ENCODE measurements at regions not wholly inside any gene's neighbourhood (a gene's known extent, or its start where the extent isn't known, plus 50 kb on each side); places are given as distances from the start of the nearest gene placed in this dataset.

DNA sequence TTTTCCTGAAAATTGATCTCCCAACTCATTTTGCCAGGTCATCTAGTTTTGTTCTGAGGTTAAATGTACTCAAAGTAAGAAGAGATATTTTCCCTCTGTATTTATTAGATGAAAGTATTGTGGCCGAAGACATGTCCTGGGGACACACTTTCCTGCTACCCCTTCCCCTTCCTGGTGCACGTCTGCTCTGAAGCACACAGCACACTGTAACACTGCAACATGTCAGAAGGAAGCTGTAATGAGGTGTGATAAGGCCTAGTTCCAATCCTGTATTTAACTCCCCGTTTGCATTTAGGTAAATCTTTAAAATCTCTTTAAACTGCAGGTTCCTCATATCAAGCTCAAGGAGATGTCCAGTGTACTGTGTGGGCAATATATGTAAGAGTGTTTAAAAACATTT is 99.4 kb downstream of the HDGFL1 start:
- intact Hi-C loops (cut with micrococcal nuclease), result no loop called here

DNA sequence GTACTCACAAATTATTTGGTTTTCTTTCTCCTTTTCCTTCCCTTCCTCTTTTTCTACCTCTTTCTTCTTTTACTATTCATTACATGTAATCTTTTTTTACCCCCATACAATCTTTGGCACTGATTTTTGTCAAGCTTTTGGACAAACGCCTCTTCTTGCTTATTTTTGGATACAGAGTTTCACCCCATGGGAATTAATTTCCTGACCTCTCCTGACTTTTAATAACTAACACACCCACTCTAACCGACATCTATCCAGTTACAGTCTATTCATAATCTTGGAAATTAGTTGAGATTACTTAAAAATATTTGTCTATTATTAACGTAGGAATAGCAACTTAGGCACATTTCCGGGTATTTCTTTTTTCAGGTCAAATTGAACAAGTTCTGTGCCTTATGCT is 101.2 kb downstream of the HDGFL1 start:
- intact Hi-C loops (cut with micrococcal nuclease), result no loop called here

DNA sequence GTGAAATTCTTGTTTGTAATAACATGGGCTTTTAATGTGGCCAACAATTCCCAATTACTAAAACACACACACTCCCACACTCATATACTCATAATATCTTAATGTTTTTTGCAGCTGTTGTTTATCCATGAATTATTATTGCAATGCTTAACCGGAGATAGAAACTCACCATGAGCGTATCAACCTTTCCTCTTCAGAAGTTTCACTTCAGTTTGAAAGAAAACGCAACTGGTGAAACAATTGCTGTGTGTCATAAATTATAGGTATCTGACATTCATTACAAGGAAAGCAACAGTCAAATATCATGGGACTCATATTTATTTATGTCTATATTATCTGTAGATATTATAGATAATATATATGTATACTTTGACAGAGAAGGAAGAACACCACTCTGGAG is 104.1 kb downstream of the HDGFL1 start:
- intact Hi-C loops (cut with micrococcal nuclease), result no loop called here

DNA sequence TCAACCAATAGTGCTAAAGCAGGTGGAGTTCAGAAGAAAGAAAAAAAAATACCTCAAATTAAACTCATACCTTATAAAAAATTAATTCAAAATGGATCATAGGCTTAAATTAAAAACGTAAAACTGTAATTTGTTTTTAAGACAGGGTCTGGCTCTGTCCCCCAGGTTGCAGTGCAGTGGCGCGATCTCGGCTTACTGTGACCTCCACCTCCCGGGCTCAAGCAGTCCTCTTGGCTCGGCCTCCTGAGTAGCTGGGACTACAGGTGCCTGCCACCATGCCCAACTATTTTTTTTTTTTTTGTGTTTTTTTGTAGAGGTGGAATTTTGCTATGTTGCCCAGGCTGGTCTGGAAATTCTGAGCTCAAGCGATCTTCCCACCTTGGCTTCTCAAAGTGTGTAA is 111.6 kb downstream of the HDGFL1 start:
- intact Hi-C loops (cut with micrococcal nuclease), result no loop called here

DNA sequence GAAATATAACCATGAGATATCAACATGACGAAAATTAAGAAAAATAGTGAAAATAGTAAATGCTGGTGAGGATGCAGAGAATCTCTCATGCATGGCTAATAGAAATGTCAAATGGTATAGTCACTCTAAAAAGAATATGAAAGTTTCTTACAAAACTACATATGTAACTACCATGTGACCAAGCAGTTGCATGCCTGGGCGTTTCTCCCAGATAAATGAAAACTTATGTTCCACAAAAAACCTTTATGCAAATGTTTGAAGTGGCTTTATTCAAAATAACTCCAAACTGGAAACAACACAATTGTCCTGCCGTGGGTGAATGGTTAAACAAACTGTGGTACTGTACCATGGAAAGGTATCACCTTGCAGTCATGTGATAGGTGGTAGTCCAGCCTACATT is 112.4 kb downstream of the HDGFL1 start:
- intact Hi-C loops (cut with micrococcal nuclease), result no loop called here

DNA sequence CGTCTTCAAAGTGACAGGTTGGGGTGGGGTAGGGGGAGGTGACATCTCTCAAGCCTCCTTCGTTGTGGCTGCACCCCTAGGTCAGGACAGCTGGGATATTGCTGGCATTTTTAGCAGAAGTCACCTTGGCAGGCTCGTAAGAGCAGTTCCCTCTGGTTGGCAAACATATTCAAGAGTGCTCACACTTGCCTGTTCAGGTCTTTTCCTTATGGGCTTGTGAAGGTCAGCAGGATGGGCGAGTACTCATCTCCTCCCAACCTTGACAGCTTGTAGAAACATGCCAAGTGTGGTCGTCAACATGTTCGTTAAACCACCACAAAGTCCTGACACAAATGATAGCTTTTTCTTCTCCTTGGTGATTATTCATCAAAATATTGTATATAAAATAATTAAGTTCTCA is 113.6 kb downstream of the HDGFL1 start:
- intact Hi-C loops (cut with micrococcal nuclease), result no loop called here

DNA sequence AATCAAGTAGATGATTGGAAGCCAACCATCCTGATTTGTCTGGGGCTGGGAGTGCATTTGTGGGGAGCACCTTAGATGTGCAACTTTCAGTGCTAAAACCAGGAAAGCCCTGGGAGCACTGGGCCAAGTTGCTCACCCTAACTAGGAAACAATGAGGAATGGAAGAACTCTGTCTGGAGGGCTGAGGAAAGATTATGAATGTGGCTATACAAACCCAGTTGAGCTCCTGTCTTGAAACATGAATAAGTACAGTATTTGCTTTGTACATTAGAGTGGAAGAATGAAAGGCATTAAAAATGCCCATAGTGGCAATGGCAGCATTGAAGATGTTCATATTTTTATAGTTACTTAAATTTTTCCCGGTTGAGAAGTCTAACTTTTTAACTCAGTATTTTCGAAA is 121.1 kb downstream of the HDGFL1 start:
- intact Hi-C loops (cut with micrococcal nuclease), result no loop called here

DNA sequence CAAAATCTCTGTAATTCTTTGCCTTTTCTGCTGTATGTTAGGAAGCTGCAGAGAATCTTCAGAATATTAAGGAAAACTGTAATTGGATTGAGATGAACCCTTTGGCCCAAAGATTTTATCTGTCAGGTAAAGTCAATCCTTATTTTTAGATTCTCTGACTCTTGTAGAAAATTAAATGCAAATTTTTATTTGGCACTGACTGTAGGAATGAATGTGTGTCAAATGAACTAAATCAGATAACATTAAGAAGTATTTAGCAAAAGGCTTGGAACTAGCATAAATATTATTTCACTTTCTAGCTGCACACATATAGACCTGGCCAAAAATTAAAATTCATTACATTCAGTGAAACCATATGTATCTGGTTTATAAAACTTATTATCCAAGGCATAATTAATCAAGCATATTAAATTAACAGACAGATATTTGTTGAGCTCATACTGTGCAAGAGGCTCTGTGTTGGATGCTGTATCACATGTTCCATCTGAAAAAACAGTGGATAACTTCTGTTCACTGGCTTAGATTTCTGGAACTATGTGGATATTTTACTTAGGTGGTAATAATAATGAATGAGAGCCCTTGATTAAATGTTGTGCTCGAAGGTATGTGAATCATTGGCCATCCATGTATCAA is 124.8 kb downstream of the HDGFL1 start:
- intact Hi-C loops (cut with micrococcal nuclease), result no loop called here

DNA sequence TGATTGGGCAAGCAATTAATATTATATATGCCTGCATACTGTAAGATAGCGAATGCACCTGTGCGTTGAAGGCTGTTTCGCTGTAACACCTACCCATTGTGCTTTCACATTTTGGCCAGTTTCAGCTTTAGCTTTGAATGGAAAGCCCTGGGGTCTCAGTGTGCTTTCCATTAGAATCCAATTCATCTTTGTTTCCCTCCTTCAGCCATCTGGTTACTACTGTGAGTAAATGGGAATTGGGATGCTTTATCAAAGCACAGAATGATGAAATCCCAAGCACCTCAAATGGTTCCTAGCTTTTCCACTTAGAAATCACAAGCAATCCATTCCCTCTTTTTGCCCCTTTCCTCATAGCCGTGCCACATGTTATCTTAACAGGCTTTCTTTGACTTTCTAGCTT is 127.1 kb downstream of the HDGFL1 start:
- intact Hi-C loops (cut with micrococcal nuclease), result no loop called here

DNA sequence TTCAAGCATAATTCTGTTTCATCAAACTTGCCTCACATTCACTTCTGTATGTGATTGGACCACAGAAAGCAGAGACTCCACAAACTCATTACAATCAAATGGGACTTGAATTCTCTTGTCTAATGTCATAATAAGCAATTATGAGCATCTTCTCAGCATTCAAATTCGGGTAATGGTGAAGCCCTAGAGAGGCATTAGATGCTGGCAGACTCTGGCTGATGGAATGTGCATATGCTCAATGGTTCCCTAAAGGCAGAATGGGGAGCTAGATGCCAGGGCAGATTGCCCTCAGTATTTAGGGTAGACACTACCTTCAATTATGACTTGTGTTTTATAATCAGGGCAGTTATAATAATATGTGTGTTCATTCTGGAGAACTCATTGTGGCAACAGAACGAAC is 127.9 kb downstream of the HDGFL1 start:
- intact Hi-C loops (cut with micrococcal nuclease), result no loop called here

DNA sequence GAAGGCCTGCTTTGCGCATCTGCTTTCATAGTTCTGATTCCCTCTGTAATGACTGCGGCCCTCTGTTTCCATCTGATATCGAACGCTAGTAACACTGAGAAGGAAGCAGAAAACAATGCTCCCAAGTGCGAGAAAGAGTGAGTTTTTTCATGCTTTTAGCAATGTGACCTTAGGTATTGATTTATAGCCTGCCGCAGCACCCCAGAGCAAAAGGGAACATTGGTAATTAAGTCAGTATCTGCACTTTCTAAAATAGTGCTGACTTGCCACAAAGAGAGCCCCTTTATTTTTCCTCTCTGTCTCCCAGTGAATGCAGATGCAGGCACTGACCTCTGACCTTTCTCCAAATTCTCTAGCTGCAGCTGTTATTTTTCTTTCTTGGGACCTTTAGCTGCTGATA is 129.8 kb downstream of the HDGFL1 start:
- intact Hi-C loops (cut with micrococcal nuclease), result no loop called here

DNA sequence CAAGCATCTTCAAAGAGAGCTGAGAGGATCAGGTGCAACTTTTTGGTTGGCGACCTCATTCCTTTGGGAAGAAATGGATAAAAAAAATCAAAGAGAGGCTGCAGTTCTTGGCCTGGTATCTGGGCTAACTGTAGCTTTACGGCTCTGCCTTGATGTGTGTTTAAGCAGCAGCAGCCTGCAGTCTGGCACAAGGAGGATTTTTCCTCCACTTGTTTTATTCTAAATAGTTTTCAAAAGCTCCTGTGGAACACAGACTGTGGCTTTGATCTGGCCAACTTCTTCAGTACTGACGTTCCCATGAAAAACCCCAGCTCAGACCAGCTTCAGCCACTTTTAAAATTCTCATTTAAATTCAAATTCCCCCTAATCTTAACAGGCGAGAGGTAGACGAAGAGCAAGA is 137.3 kb downstream of the HDGFL1 start:
- intact Hi-C loops (cut with micrococcal nuclease), result no loop called here

DNA sequence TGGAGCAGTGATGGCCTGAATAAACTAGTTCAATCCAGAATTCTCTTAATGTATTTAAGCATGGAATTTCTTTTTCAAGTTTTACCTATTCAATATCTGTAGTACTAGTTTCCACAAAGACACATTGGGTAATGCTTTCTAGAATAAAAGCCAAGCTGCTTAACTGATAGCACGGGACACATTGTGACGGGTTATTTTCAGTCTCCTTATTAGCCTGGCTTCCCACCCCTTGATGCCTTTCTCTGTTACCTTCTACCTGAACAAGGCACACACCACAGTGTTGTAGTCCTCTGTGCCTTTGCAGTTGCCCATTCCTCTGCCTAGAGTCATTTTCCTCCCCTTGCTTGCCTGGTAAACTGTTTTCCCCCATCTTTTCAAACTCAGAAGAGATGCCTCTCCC is 139.1 kb downstream of the HDGFL1 start:
- intact Hi-C loops (cut with micrococcal nuclease), result no loop called here

DNA sequence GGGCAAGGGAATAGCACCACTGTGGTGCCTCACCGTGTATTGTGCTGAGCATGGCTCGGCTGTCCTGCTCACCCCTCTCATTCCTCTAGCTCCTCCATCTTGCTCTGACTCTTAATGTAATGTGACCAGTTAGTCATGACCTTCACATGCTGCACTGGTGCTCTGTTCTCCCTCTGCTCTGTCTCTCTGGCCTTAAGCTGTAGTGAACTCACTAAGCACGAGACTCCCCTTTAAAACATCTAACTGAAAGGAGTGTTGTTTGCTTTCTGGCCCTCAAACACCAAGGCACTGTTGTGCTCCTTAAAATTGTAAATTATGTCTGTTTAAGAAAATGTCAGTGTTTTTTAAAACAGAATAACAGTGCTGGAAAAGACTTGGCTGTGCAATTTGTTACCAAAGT is 140.4 kb downstream of the HDGFL1 start:
- intact Hi-C loops (cut with micrococcal nuclease), result no loop called here

DNA sequence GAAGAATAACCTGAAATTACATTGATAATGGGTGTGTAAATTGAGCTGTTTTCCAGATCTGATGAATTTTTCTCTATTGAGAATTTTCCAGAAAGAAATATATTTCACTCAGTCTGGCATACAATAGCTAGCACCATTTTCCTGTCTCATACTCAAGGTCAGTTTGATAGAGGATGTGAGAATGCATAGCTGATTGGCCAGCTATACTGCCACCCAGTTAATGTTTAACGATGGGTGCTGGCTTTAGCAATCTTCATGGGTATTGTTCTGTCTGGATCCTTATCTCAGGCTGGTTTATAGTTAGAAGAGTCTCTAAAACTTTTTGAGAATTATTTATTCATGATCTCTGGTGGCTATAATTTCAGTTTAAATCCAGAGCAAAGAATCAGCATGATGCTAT is 147.4 kb downstream of the HDGFL1 start:
- intact Hi-C loops (cut with micrococcal nuclease), result no loop called here

DNA sequence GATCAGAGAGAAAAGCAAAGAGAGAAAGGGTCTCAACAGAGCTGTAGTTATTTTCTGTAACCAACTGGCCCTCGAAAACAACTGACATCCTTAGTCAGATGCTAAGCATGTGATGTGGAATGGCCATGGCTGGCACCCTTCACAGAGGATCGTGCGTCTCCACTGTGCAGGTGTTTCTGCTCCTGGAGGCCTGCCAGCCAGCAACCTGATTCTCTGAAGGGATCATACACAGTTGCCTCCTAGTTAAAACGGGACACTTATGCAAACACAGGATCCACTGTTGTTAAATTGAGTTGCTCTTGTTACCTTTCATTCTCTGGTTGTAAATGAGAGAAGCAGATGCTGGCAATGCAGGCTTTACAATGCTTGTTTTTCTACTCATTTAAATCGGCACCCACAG is 148.5 kb downstream of the HDGFL1 start:
- intact Hi-C loops (cut with micrococcal nuclease), result no loop called here

DNA sequence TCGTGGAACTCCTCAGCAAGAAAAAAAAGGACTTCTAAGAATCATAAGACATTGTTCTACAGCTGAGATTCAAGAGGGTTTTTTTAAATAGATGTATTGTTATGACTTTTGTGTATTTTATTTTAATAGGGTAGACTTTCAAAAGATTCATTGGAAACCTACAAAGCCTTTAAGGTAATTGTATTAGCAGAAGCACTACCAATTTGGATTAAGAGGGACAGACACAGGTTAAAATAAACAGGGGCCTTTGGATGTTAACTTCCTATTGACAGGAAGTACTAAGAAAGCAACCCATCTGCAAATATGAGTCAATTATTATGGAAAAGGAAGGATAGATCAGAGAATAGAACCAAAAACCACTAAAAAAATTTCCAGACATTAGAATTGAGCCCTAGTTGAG is 153.5 kb downstream of the HDGFL1 start:
- intact Hi-C loops (cut with micrococcal nuclease), result no loop called here

DNA sequence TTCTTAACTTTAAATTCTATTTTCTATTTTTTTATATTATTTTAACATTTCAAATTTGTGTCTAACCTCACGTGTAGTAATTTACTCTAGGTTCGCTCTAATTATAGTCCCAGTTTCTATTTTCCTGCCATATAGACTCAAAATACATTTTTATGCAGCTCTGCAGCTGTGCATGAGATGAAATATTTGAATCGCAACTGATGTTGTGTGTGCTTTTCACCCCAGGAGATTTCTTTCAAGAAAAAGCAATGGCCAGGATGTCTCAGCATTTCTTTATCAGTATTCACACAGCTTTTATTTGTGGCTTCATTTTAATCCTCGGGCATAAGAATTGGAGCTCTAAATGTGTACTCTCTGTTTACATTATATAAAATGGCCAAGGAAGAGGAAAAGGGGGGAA is 157.6 kb downstream of the HDGFL1 start:
- intact Hi-C loops (cut with micrococcal nuclease), result no loop called here

DNA sequence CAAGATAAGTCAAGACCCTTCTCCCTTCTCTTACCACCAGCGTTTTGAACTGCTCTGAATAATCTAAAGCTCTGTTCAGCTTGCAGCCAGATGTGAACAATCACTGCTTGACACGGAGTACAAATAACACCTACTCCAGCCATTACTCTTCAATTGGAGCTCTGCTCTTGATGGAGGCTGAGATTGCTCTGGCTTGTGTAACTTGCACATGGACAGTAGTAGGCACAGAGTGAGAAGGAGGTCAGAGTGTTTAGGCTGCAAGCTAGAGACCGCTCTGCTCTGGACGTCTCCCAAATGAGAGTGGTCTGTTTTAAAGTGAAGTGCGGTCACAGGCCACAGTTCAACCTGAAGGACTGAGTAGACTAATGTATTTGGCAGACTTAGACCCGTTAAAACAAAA is 158.3 kb downstream of the HDGFL1 start:
- intact Hi-C loops (cut with micrococcal nuclease), result no loop called here

DNA sequence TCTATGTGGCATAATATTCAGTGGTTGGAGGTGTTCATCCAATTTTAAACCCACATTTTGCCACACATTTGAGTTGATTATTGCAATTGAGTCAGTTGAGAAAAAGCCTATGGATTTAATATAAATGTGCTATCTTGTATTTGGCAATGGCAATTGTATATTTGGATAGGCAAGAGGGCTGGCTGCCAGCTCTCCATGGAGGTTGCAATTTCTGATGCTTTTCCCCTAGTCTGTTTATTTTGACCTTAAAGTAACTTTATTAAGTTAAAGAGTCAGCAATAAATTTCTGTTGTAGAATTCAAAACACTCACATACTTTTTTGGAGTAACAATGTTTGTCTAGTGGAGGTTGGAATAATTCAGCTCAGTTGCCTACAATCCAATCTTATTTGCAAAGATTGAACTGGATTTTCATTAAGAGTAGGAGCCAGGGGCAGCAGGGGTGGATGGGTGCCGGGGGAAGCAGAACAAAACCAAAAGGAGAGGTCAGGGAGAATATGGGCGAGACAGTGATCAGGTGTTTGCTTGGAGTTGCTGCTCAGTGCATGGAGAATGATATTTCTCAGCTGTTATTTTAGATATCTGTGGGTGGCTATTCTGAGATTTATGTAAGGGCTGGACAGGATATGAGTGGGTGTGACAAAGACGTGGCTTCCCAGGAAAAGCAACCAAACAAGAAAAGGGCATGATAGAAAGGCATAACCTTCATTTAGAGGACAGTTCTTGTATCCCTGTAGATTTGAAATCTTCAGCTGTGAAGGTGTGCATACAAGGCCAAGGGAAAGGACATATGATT is 163.0 kb downstream of the HDGFL1 start:
- intact Hi-C loops (cut with micrococcal nuclease), result no loop called here

DNA sequence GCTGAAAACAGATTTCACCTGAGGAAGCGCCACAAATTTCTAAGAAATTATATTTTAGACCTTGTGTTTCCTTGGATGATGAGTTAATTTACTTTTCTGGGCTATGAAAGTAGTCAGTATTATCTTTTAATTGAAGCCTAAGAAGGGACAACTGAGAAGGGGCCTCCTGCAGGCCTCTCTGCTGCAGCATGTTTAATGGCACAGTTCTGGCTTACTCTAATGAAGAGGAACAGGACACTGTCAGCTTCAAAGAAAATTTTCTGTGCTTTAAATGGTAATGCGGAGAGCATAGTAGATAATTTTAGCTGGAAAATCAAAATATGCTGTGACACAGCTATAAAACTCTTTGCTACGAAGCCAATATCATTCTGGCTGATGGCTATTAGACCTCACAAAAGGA is 167.4 kb downstream of the HDGFL1 start:
- intact Hi-C loops (cut with micrococcal nuclease), result no loop called here

DNA sequence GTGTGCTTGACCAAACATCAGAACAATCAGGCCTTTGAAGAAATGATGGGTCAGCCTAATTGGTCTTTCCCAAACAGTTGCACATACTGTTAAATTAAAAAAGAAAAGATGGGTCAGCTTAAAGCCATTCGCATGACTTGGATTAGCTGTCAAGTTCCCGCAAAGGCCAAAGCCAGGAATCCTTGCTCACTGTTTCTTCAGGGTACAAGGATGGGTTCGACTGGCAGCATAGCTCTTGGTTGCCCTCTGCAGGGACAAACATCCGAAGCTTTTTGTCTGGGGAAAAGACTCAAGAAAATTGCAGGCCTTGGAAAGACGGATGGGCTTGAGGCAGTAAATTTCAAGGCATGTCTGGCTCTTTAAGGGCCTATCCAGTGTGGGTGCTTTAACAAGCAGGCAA is 168.0 kb downstream of the HDGFL1 start:
- intact Hi-C loops (cut with micrococcal nuclease), result no loop called here

DNA sequence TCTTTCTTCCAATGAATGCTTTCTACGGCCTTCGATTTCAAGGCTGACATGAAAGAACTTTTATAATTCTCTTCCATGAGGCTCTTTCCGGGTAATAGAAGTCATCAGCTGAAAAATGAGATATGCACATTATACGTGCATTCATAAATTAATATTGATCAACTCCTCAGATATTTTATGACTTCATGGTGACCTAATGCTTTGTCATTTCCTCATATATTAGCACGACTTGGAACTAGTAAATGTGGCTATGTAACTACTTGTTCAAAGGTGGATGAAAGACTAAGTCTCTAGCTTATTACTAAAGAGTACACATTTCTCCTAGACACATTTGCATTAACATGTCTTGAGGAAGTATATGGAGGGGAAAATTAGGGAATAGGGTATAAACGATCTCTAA is 168.8 kb downstream of the HDGFL1 start:
- intact Hi-C loops (cut with micrococcal nuclease), result no loop called here

All from T-helper 1 cell treated with Interleukin-12 subunit alpha and Interleukin-12 subunit beta and Interleukin-4 antibody, amounts not matched to agents 30 ng/mL and 1 ng/mL, for 36 hours (primary cell).